Fibroblast of lung (primary cell): ENCODE measurements at regions not wholly inside any gene's neighbourhood (a gene's known extent, or its start where the extent isn't known, plus 50 kb on each side); places are given as distances from the start of the nearest gene placed in this dataset.
"Not testable (repeated sequence)": the region's sequence is repeated elsewhere in the genome, so short reads cannot be mapped to it uniquely, and the experiment has no call there.

ENCODE experiments used
- CTCF ChIP-seq, 2 donors: IDR thresholded peaks in 1 of 2; conservative IDR thresholded peaks in 1 of 2; 1 replicate in 1 of 2; 2 replicates in 1 of 2; pipeline ENCODE4 v1.5.1; 2011 to 2012; ENCODE audit warnings: low read length in 2 of 2, control low read depth in 1 of 2, inconsistent platforms in 1 of 2, low read depth in 1 of 2, mild to moderate bottlenecking in 1 of 2
- EZH2 ChIP-seq: IDR thresholded peaks from 2 replicates; pipeline ENCODE4 v1.5.1; 2012; ENCODE audit warnings: low read length, control low read depth, mild to moderate bottlenecking; ENCODE audit errors: missing control alignments

GRCh38 chr1:234911136-234911535 is 217.5 kb downstream of the TOMM20 start:
- not testable (repeated sequence) for TF ChIP-seq CTCF (conservative IDR thresholded peaks at IDR 0.05 in 1 of 2, IDR thresholded peaks at IDR 0.05 in 1 of 2; ENCODE audit: low read depth in 1 of 2, low read length in 2 of 2); EZH2
